Esophagus (tissue), 2 donors: ENCODE measurements at regions not wholly inside any gene's neighbourhood (a gene's known extent, or its start where the extent isn't known, plus 50 kb on each side); places are given as distances from the start of the nearest gene placed in this dataset.
"Not testable (repeated sequence)": the region's sequence is repeated elsewhere in the genome, so short reads cannot be mapped to it uniquely, and the experiment has no call there.

Experiments
- H3K27ac ChIP-seq, 2 donors: one replicate each; pipeline ENCODE4 v1.5.1; 2013; ENCODE audit warnings: low read depth in 2 of 2, mild to moderate bottlenecking in 2 of 2, inconsistent platforms in 1 of 2, low read length in 1 of 2, moderate library complexity in 1 of 2
- H3K27me3 ChIP-seq, 2 donors: one replicate each; pipeline ENCODE4 v1.6.1; 2013; ENCODE audit warnings: low read length in 2 of 2, control low read depth in 1 of 2, mild to moderate bottlenecking in 1 of 2; ENCODE audit not compliant: insufficient read depth in 2 of 2, control insufficient read depth in 1 of 2
- H3K36me3 ChIP-seq, 2 donors: one replicate each; pipeline ENCODE4 v1.6.1; 2013; ENCODE audit warnings: low read length in 1 of 2; ENCODE audit not compliant: control insufficient read depth in 2 of 2, insufficient read depth in 2 of 2
- H3K4me1 ChIP-seq, 2 donors: one replicate each; pipeline ENCODE4 v1.6.1; 2013; ENCODE audit warnings: low read length in 1 of 2; ENCODE audit not compliant: control insufficient read depth in 2 of 2, insufficient read depth in 2 of 2
- H3K4me3 ChIP-seq, 2 donors: one replicate each; pipeline ENCODE4 v1.5.1; 2013; ENCODE audit warnings: low read length in 2 of 2, mild to moderate bottlenecking in 2 of 2, low read depth in 1 of 2, moderate library complexity in 1 of 2
- H3K9me3 ChIP-seq, 2 donors: one replicate each; pipeline ENCODE4 v1.6.1; 2013; ENCODE audit warnings: mild to moderate bottlenecking in 2 of 2, low read depth in 1 of 2, low read length in 1 of 2, moderate library complexity in 1 of 2; ENCODE audit not compliant: control insufficient read depth in 2 of 2, insufficient read depth in 1 of 2
- WGBS, 2 donors: extraction: QIAGEN DNeasy Blood & Tissue Kit; methylation state at CpG; one replicate each; pipeline ENCODE4 v1.1.7; 2013; 5-methylcytosine and 5-hydroxymethylcytosine counted together
- donor health status: healthy with polysubstance abuse.
- donor health status: Bipolar disorder and iron deficiency.

GRCh38 chr12:131304642-131305041 is 350.9 kb downstream of the ADGRD1 start:
- H3K36me3 ChIP-seq, H3K4me3 ChIP-seq, H3K4me1 ChIP-seq, H3K9me3 ChIP-seq, H3K27me3 ChIP-seq, H3K27ac ChIP-seq: not testable (repeated sequence)
- 100% methylated on average over 2 of the region's 6 CpGs; no CpG with 5 or more reads in 1 of the 2 donors for WGBS, 2 donors

GRCh38 chr12:131309700-131310099 is 356.0 kb downstream of the ADGRD1 start:
- no peaks in the 10 kb centered on the region for H3K27me3 ChIP-seq
- no peak overlapping the region for H3K27ac ChIP-seq
- no peak overlapping the region for H3K4me3 ChIP-seq
- no peaks in the 10 kb centered on the region for H3K9me3 ChIP-seq
- WGBS, 2 donors = 56 to 63% methylated on average over 5 of the region's 5 CpGs
- no peaks in the 10 kb centered on the region for H3K36me3 ChIP-seq
- no peaks in the 10 kb centered on the region for H3K4me1 ChIP-seq

- WGBS, 2 donors = 77 to 80% methylated on average over 19 to 20 of the region's 22 CpGs
- not testable (repeated sequence) for H3K27me3 ChIP-seq, H3K36me3 ChIP-seq, H3K4me1 ChIP-seq, H3K9me3 ChIP-seq, H3K27ac ChIP-seq, H3K4me3 ChIP-seq
Observed at GRCh38 chr12:131310227-131310969, 356.7 kb downstream of the ADGRD1 start.

- H3K36me3 ChIP-seq, H3K4me1 ChIP-seq: not testable (repeated sequence)
- WGBS, 2 donors = 25 to 30% methylated on average over 10 of the region's 12 CpGs
Observed at GRCh38 chr12:131311279-131311722, 357.6 kb downstream of the ADGRD1 start.

GRCh38 chr12:131311764-131312163 is 358.1 kb downstream of the ADGRD1 start:
- H3K9me3 ChIP-seq = no peaks in the 10 kb centered on the region
- no peak overlapping the region for H3K27ac ChIP-seq
- no peaks in the 10 kb centered on the region for H3K4me1 ChIP-seq
- 17 to 35% methylated on average over 10 of the region's 10 CpGs for WGBS, 2 donors
- H3K36me3 ChIP-seq = no peaks in the 10 kb centered on the region
- H3K4me3 ChIP-seq = no peak overlapping the region
- no peaks in the 10 kb centered on the region for H3K27me3 ChIP-seq

More at GRCh38 chr12:131311279-131311722, 357.6 kb downstream of the ADGRD1 start:
- not testable (repeated sequence) for H3K27me3 ChIP-seq, H3K4me3 ChIP-seq, H3K9me3 ChIP-seq, H3K27ac ChIP-seq

GRCh38 chr12:131312382-131312781 is 358.7 kb downstream of the ADGRD1 start:
- 55 to 62% methylated on average over 7 to 8 of the region's 9 CpGs for WGBS, 2 donors
- H3K27ac ChIP-seq, H3K36me3 ChIP-seq, H3K4me1 ChIP-seq, H3K27me3 ChIP-seq, H3K9me3 ChIP-seq, H3K4me3 ChIP-seq: not testable (repeated sequence)

- Histone ChIP-seq H3K4me1 (no peaks in the 10 kb centered on the region), H3K4me3 (no peak overlapping the region), H3K27ac (no peak overlapping the region), H3K36me3 (no peaks in the 10 kb centered on the region), H3K27me3 (no peaks in the 10 kb centered on the region), H3K9me3 (no peaks in the 10 kb centered on the region)
- 80 to 86% methylated on average over 13 of the region's 13 CpGs for WGBS, 2 donors
Observed at GRCh38 chr12:131312793-131313545, 359.3 kb downstream of the ADGRD1 start.

GRCh38 chr12:131313635-131314034 is 359.9 kb downstream of the ADGRD1 start:
- Histone ChIP-seq H3K27ac (no peak overlapping the region), H3K36me3 (no peaks in the 10 kb centered on the region), H3K4me3 (no peak overlapping the region), H3K9me3 (no peaks in the 10 kb centered on the region), H3K4me1 (no peaks in the 10 kb centered on the region), H3K27me3 (no peaks in the 10 kb centered on the region)
- 55 to 63% methylated on average over 4 of the region's 4 CpGs for whole genome bisulfite sequencing, 2 donors

- Histone ChIP-seq H3K4me1 (no peaks in the 10 kb centered on the region), H3K9me3 (no peaks in the 10 kb centered on the region), H3K4me3 (no peak overlapping the region), H3K27ac (no peak overlapping the region), H3K36me3 (no peaks in the 10 kb centered on the region), H3K27me3 (no peaks in the 10 kb centered on the region)
Observed at GRCh38 chr12:131314524-131315090, 360.9 kb downstream of the ADGRD1 start.
